ENCODE measurements at regions not wholly inside any gene's neighbourhood (a gene's known extent, or its start where the extent isn't known, plus 50 kb on each side); places are given as distances from the start of the nearest gene placed in this dataset.

DNA sequence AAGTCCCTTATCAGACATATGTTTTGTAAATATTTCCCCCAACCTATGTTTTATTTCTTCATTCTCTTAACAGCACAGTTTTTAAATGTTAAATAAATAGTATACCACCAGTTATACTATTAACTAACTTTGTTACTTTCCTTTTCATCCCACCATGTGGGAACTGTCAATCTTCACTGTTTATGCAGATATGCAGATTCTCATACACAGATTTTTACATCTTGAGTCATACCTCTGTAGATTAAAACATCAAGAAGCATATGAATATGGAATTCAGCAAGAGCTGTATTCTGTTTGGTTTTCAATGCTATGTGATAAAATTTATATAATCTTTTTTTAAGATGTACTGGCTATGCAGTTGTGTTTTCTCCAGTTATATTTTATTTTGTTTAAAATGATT lies 566.3 kb downstream of the LIG4 start:
- TF ChIP-seq, protein P1, sequence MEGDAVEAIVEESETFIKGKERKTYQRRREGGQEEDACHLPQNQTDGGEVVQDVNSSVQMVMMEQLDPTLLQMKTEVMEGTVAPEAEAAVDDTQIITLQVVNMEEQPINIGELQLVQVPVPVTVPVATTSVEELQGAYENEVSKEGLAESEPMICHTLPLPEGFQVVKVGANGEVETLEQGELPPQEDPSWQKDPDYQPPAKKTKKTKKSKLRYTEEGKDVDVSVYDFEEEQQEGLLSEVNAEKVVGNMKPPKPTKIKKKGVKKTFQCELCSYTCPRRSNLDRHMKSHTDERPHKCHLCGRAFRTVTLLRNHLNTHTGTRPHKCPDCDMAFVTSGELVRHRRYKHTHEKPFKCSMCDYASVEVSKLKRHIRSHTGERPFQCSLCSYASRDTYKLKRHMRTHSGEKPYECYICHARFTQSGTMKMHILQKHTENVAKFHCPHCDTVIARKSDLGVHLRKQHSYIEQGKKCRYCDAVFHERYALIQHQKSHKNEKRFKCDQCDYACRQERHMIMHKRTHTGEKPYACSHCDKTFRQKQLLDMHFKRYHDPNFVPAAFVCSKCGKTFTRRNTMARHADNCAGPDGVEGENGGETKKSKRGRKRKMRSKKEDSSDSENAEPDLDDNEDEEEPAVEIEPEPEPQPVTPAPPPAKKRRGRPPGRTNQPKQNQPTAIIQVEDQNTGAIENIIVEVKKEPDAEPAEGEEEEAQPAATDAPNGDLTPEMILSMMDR (conservative IDR thresholded peaks at IDR 0.05 in 1 of 2, IDR thresholded peaks at IDR 0.05 in 1 of 2; ENCODE audit: extremely low read depth in 1 of 2, insufficient read depth in 1 of 2, low read depth in 1 of 2, low read length in 2 of 2), result no peak
- no peak for TF ChIP-seq EZH2 (IDR thresholded peaks at IDR 0.05; ENCODE audit: borderline replicate concordance, low read length)
